Prostate gland (tissue), 2 donors: ENCODE measurements at regions not wholly inside any gene's neighbourhood (a gene's known extent, or its start where the extent isn't known, plus 50 kb on each side); places are given as distances from the start of the nearest gene placed in this dataset.

Experiments
- CTCF ChIP-seq, 4 experiments: fragments of 200-600 bp in 2 of 4; fragments of 450-650 bp in 2 of 4; sonication (generic) in 2 of 4; IDR thresholded peaks; 1 replicate in 3 of 4; 2 replicates in 1 of 4; pipeline ENCODE4 v1.5.1; 2016 to 2019; ENCODE audit warnings: antibody characterized with exemption in 4 of 4, mild to moderate bottlenecking in 2 of 4, moderate library complexity in 2 of 4
- POLR2A ChIP-seq: fragments of 450-650 bp; IDR thresholded peaks from one replicate; pipeline ENCODE4 v1.6.1; 2016; ENCODE audit warnings: antibody characterized with exemption, mild to moderate bottlenecking

- no peak for TF ChIP-seq POLR2A
- no peak for TF ChIP-seq CTCF (IDR thresholded peaks at IDR 0.05)
Measured at GRCh38 chr10:108249940-108250339, 1085.4 kb upstream of the SORCS1 start.
